ENCODE measurements at regions not wholly inside any gene's neighbourhood (a gene's known extent, or its start where the extent isn't known, plus 50 kb on each side); places are given as distances from the start of the nearest gene placed in this dataset.

GRCh38 chr12:108069651-108070165 is 59.4 kb upstream of the WSCD2 start:
- TF ChIP-seq RAD21 (IDR thresholded peaks at IDR 0.05): no peak
- no peak for TF ChIP-seq CTCF (IDR thresholded peaks at IDR 0.05; ENCODE audit: low read depth, low read length, missing input control)
- TF ChIP-seq GABPA (IDR thresholded peaks at IDR 0.05 in 1 of 2, conservative IDR thresholded peaks at IDR 0.05 in 1 of 2): no peak
- no peak for TF ChIP-seq REST (IDR thresholded peaks at IDR 0.05)
- no peak for TF ChIP-seq MAX (IDR thresholded peaks at IDR 0.05)
- TF ChIP-seq YY1 (IDR thresholded peaks at IDR 0.05): no peak
- TF ChIP-seq FOXA1 (IDR thresholded peaks at IDR 0.05): no peak
- no peak for TF ChIP-seq SP1 (IDR thresholded peaks at IDR 0.05)
- no peak for TF ChIP-seq ATF3 (IDR thresholded peaks at IDR 0.05)
- TF ChIP-seq JUND (IDR thresholded peaks at IDR 0.05): no peak
- no peak for TF ChIP-seq ZBTB33 (IDR thresholded peaks at IDR 0.05)
- no peak for TF ChIP-seq TAF1 (conservative IDR thresholded peaks at IDR 0.05)
- no peak for TF ChIP-seq HNF4G (IDR thresholded peaks at IDR 0.05)
- no peak for TF ChIP-seq RXRA (IDR thresholded peaks at IDR 0.05)
